ENCODE measurements at regions not wholly inside any gene's neighbourhood (a gene's known extent, or its start where the extent isn't known, plus 50 kb on each side); places are given as distances from the start of the nearest gene placed in this dataset.

DNA sequence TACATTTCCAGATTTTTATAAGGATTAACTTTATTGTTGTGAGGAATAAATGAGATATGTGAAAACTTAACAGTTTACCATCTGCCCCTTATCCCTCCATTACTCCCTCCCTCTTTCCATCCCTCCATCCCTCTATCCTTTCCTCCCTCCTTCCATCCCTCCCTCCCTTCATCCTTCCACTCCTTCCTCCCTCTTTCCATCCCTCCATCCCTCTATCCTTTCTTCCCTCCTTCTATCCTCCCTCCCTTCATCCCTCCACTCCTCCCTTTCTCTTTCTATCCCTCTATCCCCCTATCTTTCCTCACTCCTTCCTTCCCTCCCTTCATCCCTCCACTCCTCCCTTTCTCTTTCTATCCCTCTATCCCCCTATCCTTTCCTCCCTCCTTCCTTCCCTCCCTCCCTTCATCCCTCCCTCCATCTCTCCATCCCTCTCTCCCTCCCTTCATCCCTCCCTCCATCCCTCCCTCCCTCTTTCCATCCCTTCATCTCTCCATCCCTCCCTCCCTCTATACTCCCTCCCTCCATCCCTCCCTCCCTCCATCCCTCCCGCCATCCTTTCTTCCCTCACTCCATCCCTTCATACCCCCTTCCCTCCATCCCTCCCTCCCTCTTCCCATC is 181.8 kb upstream of the PLXNC1 start:
- no peak overlapping the region for H3K4me2 ChIP-seq (ENCODE audit: low read length)
- no peak overlapping the region for H3K4me3 ChIP-seq (ENCODE audit: low read length)
- H3K9ac ChIP-seq (ENCODE audit: low read depth, low read length) = no peak overlapping the region
- no peaks in the 10 kb centered on the region for H3K27me3 ChIP-seq (ENCODE audit: control insufficient read depth, insufficient read depth, low read length)
- H3K9me3 ChIP-seq (replicated peaks; ENCODE audit: low read length) = peaks cover 10% of the 10 kb centered on the region
- no peaks in the 10 kb centered on the region for H3K4me1 ChIP-seq (ENCODE audit: control insufficient read depth, insufficient read depth, low read length)
- H3K36me3 ChIP-seq (ENCODE audit: insufficient read depth, low read length) = no peaks in the 10 kb centered on the region

DNA sequence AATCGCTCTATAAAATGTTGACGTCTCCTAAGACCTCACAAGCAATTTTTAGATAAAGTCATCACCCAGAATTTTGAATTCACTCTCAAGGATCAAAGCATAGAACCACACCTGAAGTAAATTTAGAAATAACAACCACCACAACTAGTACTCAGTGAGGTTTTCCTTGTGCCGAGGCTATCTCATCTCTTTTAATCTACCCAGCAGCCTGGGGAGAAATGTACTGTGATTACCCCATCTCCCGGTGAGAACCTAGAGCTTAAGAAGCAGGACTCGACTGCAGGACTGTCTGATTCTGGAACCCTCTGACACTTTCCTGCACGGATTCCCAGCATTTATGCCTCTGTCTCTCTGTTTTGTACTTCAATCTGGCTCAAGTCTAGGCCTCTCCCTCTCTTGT is 180.9 kb upstream of the PLXNC1 start:
- peaks cover 5% of the 10 kb centered on the region for H3K4me1 ChIP-seq (ENCODE audit: control insufficient read depth, insufficient read depth, low read length)
- H3K27me3 ChIP-seq (ENCODE audit: control insufficient read depth, insufficient read depth, low read length) = no peaks in the 10 kb centered on the region
- no peak overlapping the region for H3K4me3 ChIP-seq (ENCODE audit: low read length)
- H3K36me3 ChIP-seq (ENCODE audit: insufficient read depth, low read length) = no peaks in the 10 kb centered on the region
- H3K9me3 ChIP-seq (replicated peaks; ENCODE audit: low read length) = peaks cover 4% of the 10 kb centered on the region
- no peak overlapping the region for H3K4me2 ChIP-seq (ENCODE audit: low read length)
- no peak overlapping the region for H3K9ac ChIP-seq (ENCODE audit: low read depth, low read length)

DNA sequence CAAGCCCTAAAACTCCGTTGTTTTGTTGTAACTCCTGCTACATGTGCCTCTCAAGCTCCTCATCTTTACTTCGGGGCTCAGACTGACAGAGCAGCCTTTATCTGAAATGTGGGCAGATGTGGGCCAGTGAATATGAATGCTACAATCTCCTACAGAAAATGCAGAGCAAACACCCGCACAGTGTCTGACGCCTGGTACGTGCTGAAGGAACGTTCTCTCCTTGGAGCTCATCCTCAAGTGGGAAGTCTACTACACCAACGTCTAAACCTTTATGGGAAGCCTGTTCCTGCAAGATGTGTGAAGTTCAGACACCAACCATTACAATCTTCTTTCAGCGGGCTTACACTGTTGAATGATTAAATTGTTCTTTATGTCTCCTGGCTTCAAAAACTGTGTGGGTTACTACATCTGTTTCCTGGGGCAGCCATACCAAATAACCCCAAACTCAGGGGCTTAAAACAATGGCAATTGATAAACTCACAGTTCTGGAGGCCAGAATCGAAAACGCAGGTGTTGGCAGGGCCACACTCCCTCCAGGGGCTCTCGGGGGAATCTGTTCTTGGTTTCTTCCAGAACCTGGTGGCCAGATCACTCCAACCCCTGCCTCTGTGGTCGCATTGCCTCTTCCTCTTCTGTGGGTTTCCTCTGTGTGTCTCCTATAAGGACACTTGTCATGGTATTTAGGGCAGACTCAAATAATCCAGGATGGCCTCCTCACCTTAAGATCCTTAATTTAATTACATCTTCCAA is 179.7 kb upstream of the PLXNC1 start:
- H3K9me3 ChIP-seq (replicated peaks; ENCODE audit: low read length) = peaks cover 4% of the 10 kb centered on the region
- no peak overlapping the region for H3K4me3 ChIP-seq (ENCODE audit: low read length)
- no peak overlapping the region for H3K9ac ChIP-seq (ENCODE audit: low read depth, low read length)
- no peak overlapping the region for H3K4me2 ChIP-seq (ENCODE audit: low read length)
- H3K27me3 ChIP-seq (ENCODE audit: control insufficient read depth, insufficient read depth, low read length) = no peaks in the 10 kb centered on the region
- H3K4me1 ChIP-seq (ENCODE audit: control insufficient read depth, insufficient read depth, low read length) = peaks cover 16% of the 10 kb centered on the region
- H3K36me3 ChIP-seq (ENCODE audit: insufficient read depth, low read length) = no peaks in the 10 kb centered on the region

DNA sequence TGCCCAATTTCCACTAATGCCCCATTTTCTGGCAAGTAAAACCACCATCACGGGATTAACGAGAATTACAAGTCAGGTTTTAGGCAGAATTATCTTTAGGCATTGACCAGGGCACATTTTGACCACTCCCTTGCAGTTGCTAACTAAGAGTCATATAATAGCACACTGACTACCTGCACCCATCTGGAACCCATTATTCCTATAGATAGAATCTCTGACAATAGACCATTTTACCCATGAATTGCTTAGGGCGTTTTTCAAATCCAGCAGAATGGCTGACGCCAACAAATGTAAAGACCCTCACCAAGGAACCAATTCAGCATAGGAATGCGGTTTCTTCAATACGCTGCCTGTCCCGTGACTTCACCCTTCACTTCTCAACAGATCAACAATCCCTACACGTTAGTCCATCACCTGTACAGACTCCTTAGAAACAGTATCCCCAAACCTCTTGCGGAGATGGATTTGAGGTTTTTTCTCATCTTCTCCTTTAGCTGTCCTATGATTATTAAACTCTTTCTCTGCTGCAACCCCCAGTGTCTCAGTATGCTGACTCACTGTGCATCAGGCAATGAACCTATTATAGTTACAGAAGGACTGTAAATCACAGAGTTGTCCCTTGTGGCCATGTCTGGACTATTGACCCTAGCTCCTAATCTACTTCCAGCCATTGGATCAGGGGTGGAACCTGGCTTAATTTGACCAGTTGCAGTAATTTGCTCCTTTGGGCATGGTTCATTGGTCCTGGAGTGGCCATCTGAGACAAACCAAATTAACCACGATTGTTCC is 177.3 kb upstream of the PLXNC1 start:
- Histone ChIP-seq H3K4me3 (ENCODE audit: low read length) (no peak overlapping the region), H3K9me3 (replicated peaks; ENCODE audit: low read length) (peaks cover 4% of the 10 kb centered on the region), H3K27me3 (ENCODE audit: control insufficient read depth, insufficient read depth, low read length) (no peaks in the 10 kb centered on the region), H3K4me1 (ENCODE audit: control insufficient read depth, insufficient read depth, low read length) (peaks cover 16% of the 10 kb centered on the region), H3K36me3 (ENCODE audit: insufficient read depth, low read length) (no peaks in the 10 kb centered on the region), H3K9ac (ENCODE audit: low read depth, low read length) (no peak overlapping the region), H3K4me2 (ENCODE audit: low read length) (no peak overlapping the region)

DNA sequence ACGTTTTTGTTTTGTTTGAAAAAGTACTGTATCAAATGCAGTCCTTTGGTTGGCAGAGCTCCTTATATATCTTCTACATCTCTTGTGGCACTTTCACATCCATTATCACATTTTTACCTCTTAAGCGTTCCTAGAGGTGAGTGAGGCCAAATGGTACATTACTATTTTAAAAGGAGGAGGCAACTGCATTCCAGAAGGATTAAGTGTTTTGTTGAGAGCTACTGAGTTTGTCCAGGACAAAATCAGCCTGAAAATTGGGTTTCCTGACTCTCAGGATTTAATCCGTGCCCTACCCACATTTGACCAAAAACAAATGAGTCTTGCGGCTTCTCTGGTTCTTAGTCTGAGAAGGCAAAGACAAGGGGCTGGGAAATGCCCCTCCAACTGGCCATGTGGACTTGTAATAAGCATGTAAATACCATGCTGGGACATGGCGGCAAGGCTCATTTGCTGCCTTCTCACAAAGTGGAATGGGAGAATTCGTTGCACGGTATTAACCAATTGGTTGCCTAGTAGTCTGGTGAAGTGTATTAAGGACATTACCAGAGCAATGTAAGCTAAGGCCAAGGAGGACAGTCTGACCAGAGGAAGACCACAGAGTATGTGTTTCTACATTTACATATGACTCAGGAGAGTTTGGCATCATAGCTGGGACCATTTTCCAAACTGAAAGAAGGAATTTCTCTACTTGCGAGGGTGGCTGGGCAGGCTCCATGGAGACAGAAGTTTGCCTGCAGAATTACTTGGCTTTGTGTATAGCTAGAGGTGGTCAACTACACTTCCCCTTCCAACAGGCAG is 175.8 kb upstream of the PLXNC1 start:
- Histone ChIP-seq H3K9me3 (replicated peaks; ENCODE audit: low read length) (peaks cover 4% of the 10 kb centered on the region), H3K4me3 (ENCODE audit: low read length) (peak overlapping the region; percentile 54), H3K9ac (ENCODE audit: low read depth, low read length) (peak overlapping the region; percentile 60), H3K36me3 (ENCODE audit: insufficient read depth, low read length) (no peaks in the 10 kb centered on the region), H3K4me2 (ENCODE audit: low read length) (peak overlapping the region; percentile 75), H3K27me3 (ENCODE audit: control insufficient read depth, insufficient read depth, low read length) (no peaks in the 10 kb centered on the region), H3K4me1 (ENCODE audit: control insufficient read depth, insufficient read depth, low read length) (peaks cover 16% of the 10 kb centered on the region)

DNA sequence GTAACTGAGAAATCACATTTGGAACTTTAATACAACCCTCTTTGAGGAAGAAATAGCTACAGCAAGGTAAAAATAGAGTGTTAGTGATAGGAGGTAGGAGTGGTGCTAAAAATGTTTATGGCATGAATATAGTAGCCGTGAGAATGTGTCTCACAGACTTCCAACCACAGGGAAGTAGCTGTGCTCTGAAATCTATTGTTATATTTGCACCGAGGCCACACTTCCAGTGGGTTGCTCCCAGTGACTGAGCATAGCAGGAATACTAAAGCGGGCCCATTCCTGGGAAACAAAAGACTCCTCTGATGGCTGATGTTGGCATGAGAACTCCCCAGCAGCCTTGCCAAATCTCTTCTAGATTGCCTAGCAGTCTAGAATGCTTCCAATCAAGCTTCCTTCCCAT is 174.1 kb upstream of the PLXNC1 start:
- no peaks in the 10 kb centered on the region for H3K36me3 ChIP-seq (ENCODE audit: insufficient read depth, low read length)
- H3K9me3 ChIP-seq (replicated peaks; ENCODE audit: low read length) = peaks cover 4% of the 10 kb centered on the region
- H3K4me1 ChIP-seq (ENCODE audit: control insufficient read depth, insufficient read depth, low read length) = peaks cover 23% of the 10 kb centered on the region
- H3K27me3 ChIP-seq (ENCODE audit: control insufficient read depth, insufficient read depth, low read length) = no peaks in the 10 kb centered on the region
- no peak overlapping the region for H3K9ac ChIP-seq (ENCODE audit: low read depth, low read length)
- no peak overlapping the region for H3K4me3 ChIP-seq (ENCODE audit: low read length)
- no peak overlapping the region for H3K4me2 ChIP-seq (ENCODE audit: low read length)

DNA sequence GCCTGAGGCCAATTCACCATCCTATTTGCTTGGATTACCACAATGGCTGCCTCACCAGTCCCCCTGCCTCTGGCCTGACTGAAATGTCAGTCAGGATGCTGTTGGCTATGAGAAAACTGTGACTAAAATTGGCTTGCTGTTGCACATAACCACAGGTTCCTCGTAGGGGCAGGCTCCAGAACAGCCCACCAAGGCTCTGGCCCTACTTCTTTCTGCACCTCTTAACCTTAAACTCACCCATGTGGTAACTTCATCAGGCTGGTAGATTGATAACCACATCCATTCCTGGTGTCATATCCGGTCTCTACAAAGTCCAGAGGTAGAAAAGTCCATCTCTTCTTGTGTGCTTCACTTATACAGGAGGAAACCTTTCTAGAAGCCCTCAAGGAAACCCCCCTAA is 172.4 kb upstream of the PLXNC1 start:
- Histone ChIP-seq H3K4me3 (ENCODE audit: low read length) (no peak overlapping the region), H3K27me3 (ENCODE audit: control insufficient read depth, insufficient read depth, low read length) (no peaks in the 10 kb centered on the region), H3K4me1 (ENCODE audit: control insufficient read depth, insufficient read depth, low read length) (peaks cover 23% of the 10 kb centered on the region), H3K36me3 (ENCODE audit: insufficient read depth, low read length) (no peaks in the 10 kb centered on the region), H3K9me3 (replicated peaks; ENCODE audit: low read length) (peaks cover 4% of the 10 kb centered on the region), H3K4me2 (ENCODE audit: low read length) (no peak overlapping the region), H3K9ac (ENCODE audit: low read depth, low read length) (no peak overlapping the region)

DNA sequence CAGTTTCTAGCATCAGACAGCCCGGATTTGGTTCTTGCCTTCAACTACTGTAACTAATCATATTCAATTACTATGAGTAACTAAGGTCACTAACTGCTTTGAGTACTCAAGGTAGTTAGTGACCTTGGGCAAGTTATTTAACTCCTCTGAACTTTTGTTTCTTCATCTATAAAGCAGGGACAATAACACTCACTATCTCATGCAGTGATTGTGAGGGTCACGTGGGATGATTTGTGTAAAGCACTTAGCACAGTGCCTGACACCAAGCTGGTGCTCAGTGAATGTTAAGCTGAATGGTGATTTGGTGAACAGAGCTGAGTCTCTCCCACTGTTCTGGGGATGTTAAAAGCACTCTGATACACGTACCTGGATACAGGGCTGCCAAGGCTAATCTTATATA is 171.3 kb upstream of the PLXNC1 start:
- no peaks in the 10 kb centered on the region for H3K27me3 ChIP-seq (ENCODE audit: control insufficient read depth, insufficient read depth, low read length)
- no peak overlapping the region for H3K4me2 ChIP-seq (ENCODE audit: low read length)
- no peak overlapping the region for H3K9ac ChIP-seq (ENCODE audit: low read depth, low read length)
- peaks cover 21% of the 10 kb centered on the region for H3K4me1 ChIP-seq (ENCODE audit: control insufficient read depth, insufficient read depth, low read length)
- no peak overlapping the region for H3K4me3 ChIP-seq (ENCODE audit: low read length)
- H3K36me3 ChIP-seq (ENCODE audit: insufficient read depth, low read length) = no peaks in the 10 kb centered on the region
- H3K9me3 ChIP-seq (replicated peaks; ENCODE audit: low read length) = no peaks in the 10 kb centered on the region

DNA sequence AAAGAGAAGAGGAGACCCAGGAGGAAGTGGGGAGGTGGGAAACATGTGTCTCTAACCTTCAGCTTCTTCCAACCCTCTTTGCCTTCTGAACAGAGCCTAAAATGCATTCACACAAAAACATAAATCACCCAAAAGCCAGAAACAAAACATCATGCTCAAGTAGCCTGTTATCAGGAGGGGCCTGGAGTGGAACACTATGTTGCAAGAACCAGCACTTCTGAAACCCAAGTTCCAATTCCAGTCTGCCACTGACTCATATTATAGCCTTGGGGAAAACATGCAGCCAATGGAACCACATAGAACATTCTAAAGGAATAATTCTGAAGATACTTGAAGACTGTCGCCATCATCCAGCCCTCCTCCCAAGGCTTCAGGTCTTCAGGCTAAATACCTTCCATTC is 169.8 kb upstream of the PLXNC1 start:
- Histone ChIP-seq H3K9ac (ENCODE audit: low read depth, low read length) (no peak overlapping the region), H3K4me1 (ENCODE audit: control insufficient read depth, insufficient read depth, low read length) (peaks cover 15% of the 10 kb centered on the region), H3K4me3 (ENCODE audit: low read length) (no peak overlapping the region), H3K4me2 (ENCODE audit: low read length) (no peak overlapping the region), H3K27me3 (ENCODE audit: control insufficient read depth, insufficient read depth, low read length) (no peaks in the 10 kb centered on the region), H3K9me3 (replicated peaks; ENCODE audit: low read length) (no peaks in the 10 kb centered on the region), H3K36me3 (ENCODE audit: insufficient read depth, low read length) (no peaks in the 10 kb centered on the region)

DNA sequence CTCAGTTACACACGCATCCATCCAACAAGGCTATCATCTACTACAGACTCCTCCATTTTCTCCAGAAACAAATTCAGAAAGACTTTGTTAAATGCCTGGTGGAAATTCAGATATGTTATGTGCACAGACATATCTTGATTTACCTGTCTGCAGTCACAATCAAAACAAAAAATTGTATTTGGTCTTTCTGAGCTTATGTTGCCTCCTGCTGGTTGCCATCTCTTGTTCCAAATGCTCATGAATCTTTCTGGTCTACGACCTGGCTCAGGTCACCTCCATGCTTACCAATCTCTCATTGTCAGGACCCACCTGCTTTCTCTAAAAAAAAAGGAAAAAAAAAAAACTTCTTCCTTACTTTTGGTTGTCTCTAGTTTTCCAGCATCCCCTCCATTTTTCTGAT is 169.2 kb upstream of the PLXNC1 start:
- H3K4me2 ChIP-seq (ENCODE audit: low read length) = no peak overlapping the region
- no peak overlapping the region for H3K4me3 ChIP-seq (ENCODE audit: low read length)
- H3K27me3 ChIP-seq (ENCODE audit: control insufficient read depth, insufficient read depth, low read length) = no peaks in the 10 kb centered on the region
- H3K4me1 ChIP-seq (ENCODE audit: control insufficient read depth, insufficient read depth, low read length) = peaks cover 15% of the 10 kb centered on the region
- no peaks in the 10 kb centered on the region for H3K36me3 ChIP-seq (ENCODE audit: insufficient read depth, low read length)
- H3K9ac ChIP-seq (ENCODE audit: low read depth, low read length) = no peak overlapping the region
- no peaks in the 10 kb centered on the region for H3K9me3 ChIP-seq (replicated peaks; ENCODE audit: low read length)

DNA sequence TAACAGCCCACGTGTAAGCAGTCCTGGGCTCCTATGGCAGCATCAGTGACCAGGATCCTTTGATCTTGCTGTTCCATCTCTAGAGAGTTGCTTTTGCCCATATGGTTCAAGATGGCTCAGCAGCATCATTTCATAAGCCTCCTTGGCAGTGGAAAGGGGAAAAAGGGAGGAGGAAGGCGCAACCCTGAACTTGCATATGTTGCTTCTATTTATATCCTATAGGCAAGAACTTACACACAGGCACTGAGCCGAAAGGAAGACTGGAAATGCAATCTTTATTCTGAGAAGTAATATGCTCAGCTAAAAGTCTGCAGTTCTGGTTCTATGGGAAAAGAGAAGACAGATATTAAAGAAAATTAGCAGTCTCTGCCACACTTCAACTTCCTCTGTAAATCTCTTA is 167.7 kb upstream of the PLXNC1 start:
- H3K4me3 ChIP-seq (ENCODE audit: low read length) = no peak overlapping the region
- no peaks in the 10 kb centered on the region for H3K27me3 ChIP-seq (ENCODE audit: control insufficient read depth, insufficient read depth, low read length)
- no peaks in the 10 kb centered on the region for H3K9me3 ChIP-seq (replicated peaks; ENCODE audit: low read length)
- no peak overlapping the region for H3K9ac ChIP-seq (ENCODE audit: low read depth, low read length)
- H3K4me1 ChIP-seq (ENCODE audit: control insufficient read depth, insufficient read depth, low read length) = peaks cover 15% of the 10 kb centered on the region
- no peaks in the 10 kb centered on the region for H3K36me3 ChIP-seq (ENCODE audit: insufficient read depth, low read length)
- no peak overlapping the region for H3K4me2 ChIP-seq (ENCODE audit: low read length)
